Skeletal muscle tissue (tissue), 3 donors: ENCODE measurements at regions not wholly inside any gene's neighbourhood (a gene's known extent, or its start where the extent isn't known, plus 50 kb on each side); places are given as distances from the start of the nearest gene placed in this dataset.
A peak's percentile ranks its signal among the peaks of the same experiment; 100 is the strongest.
"Not testable (repeated sequence)": the region's sequence is repeated elsewhere in the genome, so short reads cannot be mapped to it uniquely, and the experiment has no call there.

ENCODE experiments used
- H3K27ac ChIP-seq: one replicate; pipeline ENCODE4 v1.7.0; 2013; ENCODE audit warnings: mild to moderate bottlenecking, low read depth, low read length, inconsistent platforms
- H3K27me3 ChIP-seq, 3 donors: one replicate each; pipeline ENCODE4 v1.7.0; 2013; ENCODE audit warnings: low read length in 3 of 3; ENCODE audit not compliant: control insufficient read depth in 3 of 3, insufficient read depth in 3 of 3
- H3K36me3 ChIP-seq, 3 donors: one replicate each; pipeline ENCODE4 v1.7.0; 2013; ENCODE audit warnings: low read length in 3 of 3; ENCODE audit not compliant: control insufficient read depth in 3 of 3, insufficient read depth in 3 of 3
- H3K4me1 ChIP-seq, 3 donors: one replicate each; pipeline ENCODE4 v1.7.0; 2013; ENCODE audit warnings: low read length in 3 of 3, mild to moderate bottlenecking in 3 of 3; ENCODE audit not compliant: control insufficient read depth in 3 of 3, insufficient read depth in 3 of 3
- H3K4me3 ChIP-seq, 3 donors: one replicate each; pipeline ENCODE4 v1.7.0; 2013; ENCODE audit warnings: low read length in 3 of 3
- H3K9ac ChIP-seq, 3 donors: one replicate each; pipeline ENCODE4 v1.7.0; 2013; ENCODE audit warnings: low read length in 3 of 3, mild to moderate bottlenecking in 3 of 3, moderate library complexity in 2 of 3, low read depth in 1 of 3
- H3K9me3 ChIP-seq, 3 donors: one replicate each; pipeline ENCODE4 v1.7.0; 2013; ENCODE audit warnings: low read length in 3 of 3; ENCODE audit not compliant: control insufficient read depth in 3 of 3
- donor health status: Osteomylitis.

DNA sequence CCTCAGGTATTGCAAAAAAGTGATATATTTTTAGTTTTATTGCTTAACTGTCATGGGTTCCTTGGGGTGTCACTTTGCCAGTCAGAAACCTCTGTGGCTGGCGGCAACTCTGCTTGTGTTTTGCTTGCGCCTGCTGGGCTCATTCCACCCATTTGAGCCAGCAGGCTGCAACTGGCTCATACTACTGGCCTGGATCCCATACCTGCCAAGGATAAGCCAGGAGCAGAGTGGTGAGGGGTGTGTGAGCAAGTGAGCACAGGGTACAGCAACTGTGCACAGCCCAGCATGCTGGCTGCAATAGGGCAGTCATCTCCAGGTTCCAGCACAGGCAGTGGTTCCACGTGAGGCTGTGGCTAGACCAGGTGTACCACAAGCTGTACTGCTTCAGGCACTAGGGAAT lies 687.5 kb downstream of the NYAP2 start:
- H3K4me3 ChIP-seq = peak overlapping the region in 2 of 3 donors; percentile 33 to 54
- peak overlapping the region; percentile 78 for H3K27ac ChIP-seq
- no peaks in the 10 kb centered on the region for H3K9me3 ChIP-seq
- no peaks in the 10 kb centered on the region for H3K27me3 ChIP-seq
- peak overlapping the region in 1 of 3 donors; percentile 74 for H3K9ac ChIP-seq
- H3K36me3 ChIP-seq = no peaks in the 10 kb centered on the region
- H3K4me1 ChIP-seq = peaks cover 13 to 18% (median 16%) of the 10 kb centered on the region in 3 donors

DNA sequence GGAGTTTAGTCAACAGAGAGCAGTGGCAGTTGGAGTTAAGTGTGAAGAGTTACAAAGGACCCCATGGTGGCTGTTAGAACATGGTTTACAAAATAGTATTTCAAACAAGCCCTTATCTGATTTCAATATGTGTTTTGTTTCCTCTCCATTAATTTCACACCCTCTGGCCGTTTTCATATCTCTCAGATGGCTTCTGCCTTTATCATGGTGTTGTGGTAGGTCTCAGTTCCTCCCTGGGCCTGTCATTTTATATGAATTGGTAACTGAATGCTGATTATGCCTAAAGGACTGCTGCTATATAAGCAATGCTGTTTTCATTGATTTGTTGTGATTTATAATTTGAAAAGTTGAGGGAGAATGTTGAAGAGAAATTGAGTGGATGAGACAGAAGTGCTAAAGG lies 686.7 kb downstream of the NYAP2 start:
- no peaks in the 10 kb centered on the region for H3K27me3 ChIP-seq
- no peak overlapping the region for H3K4me3 ChIP-seq
- no peaks in the 10 kb centered on the region for H3K36me3 ChIP-seq
- H3K4me1 ChIP-seq = peaks cover 13 to 18% (median 16%) of the 10 kb centered on the region in 3 donors
- H3K27ac ChIP-seq = peak overlapping the region; percentile 3
- H3K9ac ChIP-seq = no peak overlapping the region
- H3K9me3 ChIP-seq = no peaks in the 10 kb centered on the region

DNA sequence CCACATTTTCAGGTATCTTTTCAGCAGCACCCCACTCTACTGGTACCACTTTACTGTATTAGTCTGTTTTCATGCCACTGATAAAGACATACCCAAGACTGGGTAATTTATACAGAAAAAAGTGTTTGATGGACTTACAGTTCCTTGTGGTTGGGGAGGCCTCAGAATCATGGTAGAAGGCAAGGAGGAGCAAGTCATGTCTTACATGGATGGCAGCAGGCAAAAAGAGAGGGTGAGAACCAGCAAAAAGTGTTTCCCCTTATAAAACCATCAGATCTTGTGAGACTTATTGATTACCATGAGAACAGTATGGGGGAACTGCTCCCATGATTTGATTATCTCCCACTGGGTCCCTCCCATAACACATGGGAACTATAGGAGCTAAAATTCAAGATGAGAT lies 685.9 kb downstream of the NYAP2 start:
- H3K4me1 ChIP-seq = peaks cover 13 to 18% (median 16%) of the 10 kb centered on the region in 3 donors
- not testable (repeated sequence) for H3K27ac ChIP-seq, H3K9me3 ChIP-seq, H3K9ac ChIP-seq, H3K36me3 ChIP-seq, H3K4me3 ChIP-seq, H3K27me3 ChIP-seq

DNA sequence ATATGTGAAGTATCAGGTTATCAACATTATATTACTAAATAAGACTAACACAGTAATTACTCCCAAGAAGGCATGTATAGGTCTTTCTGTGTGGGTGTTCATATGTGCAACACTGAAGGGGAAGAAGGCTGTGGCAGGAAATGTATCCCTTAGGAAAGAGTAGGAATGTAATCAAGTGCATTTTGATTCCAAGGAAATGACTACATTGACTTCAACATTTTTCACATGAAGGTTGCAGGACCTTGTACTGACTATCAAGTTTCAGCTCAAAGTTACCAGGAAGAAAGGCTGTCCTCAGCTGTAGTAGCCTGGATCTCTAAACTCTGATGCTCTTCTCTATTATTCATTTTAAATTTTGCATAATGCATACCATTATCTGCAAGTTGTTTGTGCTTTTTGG lies 680.8 kb downstream of the NYAP2 start:
- no peaks in the 10 kb centered on the region for H3K4me1 ChIP-seq
- no peaks in the 10 kb centered on the region for H3K9me3 ChIP-seq
- no peaks in the 10 kb centered on the region for H3K36me3 ChIP-seq
- H3K27me3 ChIP-seq = no peaks in the 10 kb centered on the region
- no peak overlapping the region for H3K9ac ChIP-seq
- no peak overlapping the region for H3K4me3 ChIP-seq
- H3K27ac ChIP-seq = no peak overlapping the region

DNA sequence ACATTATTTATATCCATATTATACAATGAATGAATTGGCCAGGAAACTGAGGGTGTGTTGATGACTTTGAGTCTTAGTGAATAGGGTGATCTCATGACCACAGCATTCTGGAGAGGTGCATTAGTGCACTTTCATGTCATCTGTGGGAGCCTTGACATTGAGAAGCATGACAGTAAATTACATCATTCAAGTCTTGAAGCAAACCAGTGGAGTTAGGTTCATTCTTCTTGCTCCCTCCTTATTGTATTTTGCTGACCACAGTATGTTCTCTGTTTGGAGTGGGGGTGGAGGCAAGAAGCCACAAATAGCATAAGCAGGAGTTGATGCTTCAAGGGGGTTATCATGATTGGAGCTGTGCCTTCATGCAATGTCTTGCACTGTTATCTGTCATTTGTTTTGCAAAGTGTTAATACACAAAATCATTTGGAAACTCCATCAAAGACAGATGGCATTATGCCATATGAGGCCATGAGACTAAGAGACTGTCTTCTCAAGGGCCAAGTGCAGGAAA lies 680.2 kb downstream of the NYAP2 start:
- H3K27ac ChIP-seq = no peak overlapping the region
- no peaks in the 10 kb centered on the region for H3K4me1 ChIP-seq
- no peaks in the 10 kb centered on the region for H3K36me3 ChIP-seq
- no peaks in the 10 kb centered on the region for H3K27me3 ChIP-seq
- H3K9me3 ChIP-seq = no peaks in the 10 kb centered on the region
- no peak overlapping the region for H3K4me3 ChIP-seq
- no peak overlapping the region for H3K9ac ChIP-seq

DNA sequence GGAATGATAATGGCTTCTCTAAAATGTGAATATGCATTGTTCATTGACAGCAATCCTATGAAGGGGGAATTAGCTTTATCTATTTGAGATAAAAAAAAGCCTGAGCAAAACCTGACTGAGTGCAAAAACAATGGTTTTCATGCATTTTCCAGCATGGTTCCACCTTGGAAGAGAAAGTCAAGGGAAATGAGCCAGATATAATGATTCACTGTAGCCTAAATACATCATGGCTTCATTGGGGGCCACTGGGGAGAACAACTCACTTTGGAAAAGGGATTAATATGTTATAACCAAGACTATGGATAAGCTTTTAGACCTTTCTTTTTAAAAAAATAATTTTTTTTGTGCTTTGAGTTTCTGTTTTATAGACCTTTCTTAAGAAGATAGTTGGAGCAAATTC lies 679.7 kb downstream of the NYAP2 start:
- Histone ChIP-seq H3K4me3 (no peak overlapping the region), H3K27ac (no peak overlapping the region), H3K36me3 (no peaks in the 10 kb centered on the region), H3K27me3 (no peaks in the 10 kb centered on the region), H3K9ac (no peak overlapping the region), H3K9me3 (no peaks in the 10 kb centered on the region), H3K4me1 (no peaks in the 10 kb centered on the region)

DNA sequence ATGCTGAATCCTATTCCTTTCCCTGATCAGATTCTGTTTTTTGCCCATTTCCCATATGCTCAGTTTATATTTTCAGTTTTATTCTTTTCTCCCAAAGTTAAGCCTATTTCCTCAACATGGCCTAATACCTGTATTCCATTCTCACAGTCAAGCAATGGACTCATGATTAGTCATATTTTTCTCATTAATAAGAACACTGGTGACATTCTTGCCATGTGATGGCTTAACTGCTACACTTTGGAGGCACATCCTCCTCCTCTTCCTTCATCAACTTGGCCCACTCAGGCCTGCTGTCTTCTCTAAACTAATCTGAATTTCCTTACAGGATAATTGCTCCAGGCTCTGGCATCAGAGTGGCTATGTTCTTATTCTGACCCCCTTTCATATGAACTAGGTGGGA lies 679.2 kb downstream of the NYAP2 start:
- Histone ChIP-seq H3K9me3 (no peaks in the 10 kb centered on the region), H3K4me1 (no peaks in the 10 kb centered on the region), H3K4me3 (no peak overlapping the region), H3K27me3 (no peaks in the 10 kb centered on the region), H3K27ac (no peak overlapping the region), H3K36me3 (no peaks in the 10 kb centered on the region), H3K9ac (no peak overlapping the region)

DNA sequence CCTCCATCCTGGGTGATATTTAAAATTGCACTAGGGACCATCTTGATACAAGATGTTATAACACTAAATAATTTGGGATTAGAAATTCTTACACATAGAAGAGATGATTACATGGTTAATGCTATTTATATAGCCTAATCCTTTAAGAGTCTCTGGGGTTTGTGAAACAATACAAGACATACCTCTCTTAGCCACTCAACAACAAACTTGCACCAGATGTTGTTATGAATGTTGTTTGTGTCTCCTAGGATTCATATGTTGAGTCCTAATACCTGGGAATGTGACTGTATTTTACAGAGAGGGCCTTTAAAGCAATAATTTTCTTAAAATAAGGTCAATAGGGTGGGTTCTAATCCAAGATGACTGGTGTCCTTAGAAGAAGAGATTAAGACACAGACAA lies 678.3 kb downstream of the NYAP2 start:
- H3K27ac ChIP-seq = no peak overlapping the region
- no peak overlapping the region for H3K9ac ChIP-seq
- no peak overlapping the region for H3K4me3 ChIP-seq
- no peaks in the 10 kb centered on the region for H3K36me3 ChIP-seq
- H3K4me1 ChIP-seq = no peaks in the 10 kb centered on the region
- no peaks in the 10 kb centered on the region for H3K27me3 ChIP-seq
- H3K9me3 ChIP-seq = no peaks in the 10 kb centered on the region

DNA sequence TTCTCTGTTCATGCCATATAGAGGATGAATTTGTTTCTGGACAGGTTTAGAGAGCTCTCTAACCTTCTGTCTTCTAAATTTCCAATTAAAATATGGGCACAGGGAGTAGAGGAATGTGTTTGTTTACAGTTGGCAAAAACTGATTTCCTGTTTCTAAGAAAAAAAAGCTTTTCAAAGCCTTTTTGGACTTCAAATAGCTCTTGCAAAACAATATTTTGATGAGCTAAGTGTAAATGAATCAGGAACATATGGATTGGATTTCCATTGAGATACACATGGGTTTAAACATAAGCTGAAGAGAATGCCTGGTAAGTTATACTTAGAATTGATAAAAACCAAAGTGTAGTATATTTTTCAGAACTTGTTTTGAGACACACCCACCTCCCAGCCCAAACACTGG lies 677.5 kb downstream of the NYAP2 start:
- no peaks in the 10 kb centered on the region for H3K9me3 ChIP-seq
- no peaks in the 10 kb centered on the region for H3K4me1 ChIP-seq
- H3K4me3 ChIP-seq = no peak overlapping the region
- no peaks in the 10 kb centered on the region for H3K27me3 ChIP-seq
- H3K27ac ChIP-seq = no peak overlapping the region
- H3K9ac ChIP-seq = no peak overlapping the region
- H3K36me3 ChIP-seq = no peaks in the 10 kb centered on the region

DNA sequence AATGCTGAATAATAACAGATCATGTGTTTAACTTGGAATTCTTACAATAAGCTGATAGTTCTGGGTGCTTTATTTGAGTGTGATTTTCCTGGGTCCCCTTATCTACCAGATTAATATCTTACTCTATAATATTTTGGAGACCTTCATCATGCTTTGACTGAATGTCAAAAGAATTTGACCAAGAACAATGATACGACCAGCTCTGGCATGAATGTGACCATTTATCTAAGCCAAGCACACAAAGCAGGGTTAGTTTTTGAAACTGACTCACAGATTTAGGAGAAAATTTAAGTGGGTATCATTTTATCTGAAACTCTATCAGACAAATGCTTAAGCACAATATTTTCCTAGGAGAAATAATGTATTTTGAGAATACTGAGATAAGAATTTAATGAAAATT lies 677.0 kb downstream of the NYAP2 start:
- Histone ChIP-seq H3K36me3 (no peaks in the 10 kb centered on the region), H3K27me3 (no peaks in the 10 kb centered on the region), H3K4me3 (no peak overlapping the region), H3K27ac (no peak overlapping the region), H3K9me3 (no peaks in the 10 kb centered on the region), H3K9ac (no peak overlapping the region), H3K4me1 (no peaks in the 10 kb centered on the region)

DNA sequence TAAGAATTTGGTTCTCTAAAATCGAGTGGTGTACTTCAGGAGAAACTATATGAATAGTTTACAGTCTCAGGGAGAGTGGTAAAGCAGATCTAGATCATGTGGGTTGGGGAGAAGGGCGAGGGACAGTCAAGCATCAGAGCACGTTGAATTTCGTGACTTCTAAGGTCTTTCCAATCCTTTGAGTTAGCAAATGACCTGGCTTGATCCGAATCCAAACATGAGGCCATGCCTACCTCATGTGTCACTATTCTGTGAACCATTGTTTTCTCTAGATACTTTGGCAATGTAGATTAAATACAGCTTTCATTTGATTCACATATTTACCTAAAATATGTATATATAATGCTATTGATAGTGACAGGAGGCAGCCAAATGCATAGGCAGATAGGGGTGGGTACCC lies 674.9 kb downstream of the NYAP2 start:
- H3K9ac ChIP-seq = no peak overlapping the region
- no peak overlapping the region for H3K27ac ChIP-seq
- no peaks in the 10 kb centered on the region for H3K36me3 ChIP-seq
- no peaks in the 10 kb centered on the region for H3K27me3 ChIP-seq
- H3K9me3 ChIP-seq = no peaks in the 10 kb centered on the region
- no peaks in the 10 kb centered on the region for H3K4me1 ChIP-seq
- H3K4me3 ChIP-seq = no peak overlapping the region
